HepG2 (cell line): ENCODE measurements at regions not wholly inside any gene's neighbourhood (a gene's known extent, or its start where the extent isn't known, plus 50 kb on each side); places are given as distances from the start of the nearest gene placed in this dataset.

Experiments
- ATAC-seq: fragments of 200-7000 bp; cut with Tn5 transposase; 3 replicates; pipeline ENCODE4 v1.9.1; 2020; ENCODE audit warnings: mild to moderate bottlenecking, moderate library complexity
- BruUV-seq: library from RNA; stranded (reverse); fragments of 400-500 nt; replicated peaks from 2 replicates; lab custom pipeline; 2021; lab: Mats Ljungman, UMichigan
- CTCF ChIA-PET: fragments of 300-600 bp; formaldehyde crosslinking; extraction: SDS; loops from one replicate; lab custom pipeline; 2021; ENCODE audit warnings: low total read pairs, inconsistent platforms, low intra/inter-chr PET ratio; lab: Yijun Ruan, JAX
- POLR2A ChIA-PET: fragments of 350-600 bp; sonication (Branson Sonifier 250); formaldehyde crosslinking; loops from one replicate; lab custom pipeline; 2020; ENCODE audit warnings: antibody characterized with exemption, inconsistent platforms; lab: Yijun Ruan, JAX
- DNase-seq: peaks from one replicate; pipeline ENCODE4 v3.0.0-alpha.2; 2015; ENCODE audit warnings: low spot score
- FAIRE-seq: peaks from 3 replicates; lab custom pipeline; 2011; peaks lifted over from hg19 to GRCh38; lab: Jason Lieb, UNC
- H2AFZ ChIP-seq: one replicate; pipeline ENCODE4 v1.6.1; 2011; ENCODE audit warnings: low read length, inconsistent platforms
- H3K27ac ChIP-seq: fragments of 300-600 bp; 3 replicates; pipeline ENCODE4 v1.8.0; 2011; ENCODE audit warnings: mixed run types, mild to moderate bottlenecking, mixed read lengths, low read length, inconsistent platforms; ENCODE audit not compliant: insufficient read depth; ENCODE audit errors: extremely low read length
- H3K27me3 ChIP-seq, 2 experiments: fragments of 200-600 bp in 1 of 2; 2 replicates in 1 of 2; 3 replicates in 1 of 2; pipeline versions ENCODE4 v1.6.0 to v1.8.0; 2011; ENCODE audit warnings: low read length in 2 of 2, mild to moderate bottlenecking in 2 of 2, moderate library complexity in 2 of 2, inconsistent platforms in 1 of 2; ENCODE audit not compliant: insufficient read depth in 2 of 2, control insufficient read depth in 1 of 2
- H3K36me3 ChIP-seq, 2 experiments: fragments of 200-600 bp in 1 of 2; replicated peaks in 1 of 2; 2 replicates in 1 of 2; 3 replicates in 1 of 2; pipeline versions ENCODE4 v1.5.1 to v1.8.0; 2011; ENCODE audit warnings: low read length in 2 of 2, inconsistent platforms in 1 of 2; ENCODE audit not compliant: insufficient read depth in 2 of 2, control insufficient read depth in 1 of 2
- H3K4me1 ChIP-seq: 2 replicates; pipeline ENCODE4 v1.5.1; 2012; ENCODE audit warnings: low read length, inconsistent platforms; ENCODE audit not compliant: insufficient read depth
- H3K4me2 ChIP-seq: 2 replicates; pipeline ENCODE4 v1.6.0; 2011; ENCODE audit warnings: low read depth, low read length, inconsistent platforms
- H3K4me3 ChIP-seq, 3 experiments: fragments of 200-600 bp in 1 of 3; sonication (generic), shearing (Covaris generic) in 1 of 3; replicated peaks in 1 of 3; 2 replicates each; pipeline ENCODE4 v1.5.1; 2011 to 2016; ENCODE audit warnings: low read length in 3 of 3, inconsistent platforms in 2 of 3, low read depth in 2 of 3, mild to moderate bottlenecking in 2 of 3, control low read depth in 1 of 3, mixed read lengths in 1 of 3; ENCODE audit not compliant: insufficient read depth in 1 of 3
- H3K79me2 ChIP-seq: one replicate; pipeline ENCODE4 v1.6.1; 2011; ENCODE audit warnings: low read length, inconsistent platforms; ENCODE audit not compliant: insufficient read depth
- H3K9ac ChIP-seq: 2 replicates; pipeline ENCODE4 v1.6.0; 2011; ENCODE audit warnings: mild to moderate bottlenecking, low read depth, low read length, inconsistent platforms; ENCODE audit not compliant: insufficient read depth
- H3K9me3 ChIP-seq: 2 replicates; pipeline ENCODE4 v1.5.1; 2012; ENCODE audit warnings: mild to moderate bottlenecking, low read length
- H4K20me1 ChIP-seq: 2 replicates; pipeline ENCODE4 v1.6.0; 2011; ENCODE audit warnings: inconsistent platforms, mild to moderate bottlenecking, low read length, moderate library complexity; ENCODE audit not compliant: insufficient read depth
- ASH2L ChIP-seq: fragments of 300-600, 200-600 bp; sonication (generic); IDR thresholded peaks from 2 replicates; pipeline ENCODE4 v1.7.0; 2017; ENCODE audit warnings: low read depth, mild to moderate bottlenecking, moderate library complexity, mixed read lengths, low read length; ENCODE audit not compliant: insufficient read length
- ATRX ChIP-seq: sonication (generic); formaldehyde crosslinking; IDR thresholded peaks from 2 replicates; pipeline ENCODE4 v1.4.0; 2020; ENCODE audit warnings: missing genetic modification reagents, borderline replicate concordance
- FOSL1 ChIP-seq: sonication (generic); formaldehyde crosslinking; IDR thresholded peaks from 2 replicates; pipeline ENCODE4 v1.9.0; 2021; ENCODE audit warnings: missing genetic modification reagents, borderline replicate concordance
- FOSL2 ChIP-seq: sonication (generic); formaldehyde crosslinking; IDR thresholded peaks from 2 replicates; pipeline ENCODE4 v1.4.0; 2020; ENCODE audit warnings: missing genetic modification reagents
- POLR2A ChIP-seq, 2 experiments: IDR thresholded peaks; 2 replicates each; pipeline ENCODE4 v1.6.1; 2011; ENCODE audit warnings: low read depth in 2 of 2, low read length in 2 of 2, mild to moderate bottlenecking in 1 of 2, moderate library complexity in 1 of 2; ENCODE audit not compliant: insufficient read depth in 1 of 2
- SNAPC2 ChIP-seq: sonication (generic); formaldehyde crosslinking; IDR thresholded peaks from 2 replicates; pipeline ENCODE4 v1.8.1; 2022; ENCODE audit warnings: mild to moderate bottlenecking, missing genetic modification reagents
- TOE1 ChIP-seq: sonication (generic); formaldehyde crosslinking; IDR thresholded peaks from 2 replicates; pipeline ENCODE4 v1.4.0; 2020; ENCODE audit warnings: mild to moderate bottlenecking, missing genetic modification reagents
- ZNF446 ChIP-seq: sonication (generic); formaldehyde crosslinking; IDR thresholded peaks from 2 replicates; pipeline ENCODE4 v1.5.0; 2020; ENCODE audit warnings: mild to moderate bottlenecking, missing genetic modification reagents
- ZSCAN9 ChIP-seq: IDR thresholded peaks from 2 replicates; pipeline ENCODE4 v1.6.1; 2016; ENCODE audit warnings: borderline replicate concordance
- WGBS: methylation state at CpG from one replicate; pipeline ENCODE4 v1.1.6; 2017; ENCODE audit warnings: low lambda C conversion rate; 5-methylcytosine and 5-hydroxymethylcytosine counted together
- in situ Hi-C: cut with HindIII; loops from 2 replicates; pipeline ENCODE4 v1.10.0; 2017; ENCODE audit warnings: low pct_unique_long_range_greater_than_20kb; ENCODE audit not compliant: extremely low pct_ligation_motif_present
- intact Hi-C: fragments of 100-400 bp; cut with micrococcal nuclease; formaldehyde crosslinking; loops from one replicate; pipeline ENCODE4 v1.10.0; 2022; ENCODE audit not compliant: unreplicated experiment
- TF ChIP-seq, protein P1 (sequence below): sonication (generic); formaldehyde crosslinking; IDR thresholded peaks from 2 replicates; pipeline ENCODE4 v1.8.0; 2022; ENCODE audit warnings: missing genetic modification reagents, mild to moderate bottlenecking, moderate library complexity, borderline replicate concordance
- TF ChIP-seq, protein P2 (sequence below): sonication (generic); formaldehyde crosslinking; IDR thresholded peaks from 2 replicates; pipeline ENCODE4 v1.4.0; 2020; ENCODE audit warnings: missing genetic modification reagents, low read depth, mild to moderate bottlenecking, borderline replicate concordance
- TF ChIP-seq, protein P3 (sequence below), 2 experiments: IDR thresholded peaks; 2 replicates each; pipeline ENCODE4 v1.6.1; 2011 to 2012; ENCODE audit warnings: low read length in 2 of 2, borderline replicate concordance in 1 of 2, low read depth in 1 of 2, mild to moderate bottlenecking in 1 of 2, moderate library complexity in 1 of 2
- TF ChIP-seq, protein P4 (sequence below): sonication (generic); formaldehyde crosslinking; conservative IDR thresholded peaks from 2 replicates; pipeline ENCODE4 v1.5.0; 2020; ENCODE audit warnings: missing genetic modification reagents

DNA sequence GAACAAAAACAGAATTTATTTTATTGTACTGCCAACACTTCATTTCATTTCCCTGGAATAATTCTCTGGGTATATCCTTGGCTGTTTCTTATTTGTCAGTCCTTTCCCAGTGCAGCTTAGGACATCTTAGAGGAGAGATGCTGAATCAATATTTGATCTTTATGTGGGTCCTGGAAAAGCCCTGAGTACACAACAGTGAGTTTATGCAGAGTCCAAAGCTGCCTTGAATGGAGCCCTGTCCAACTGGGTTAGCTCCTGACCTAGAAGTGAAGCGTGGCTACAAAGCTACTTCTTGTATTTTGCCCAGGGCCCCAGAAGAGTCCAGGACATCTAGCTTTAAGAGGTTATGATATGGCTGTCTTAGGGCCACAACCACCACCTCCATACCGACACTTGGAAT, 378.0 kb upstream of the FAT3 start:
- CTCF ChIA-PET = no interaction called here
- no peaks in the 10 kb centered on the region for H3K4me1 ChIP-seq
- intact Hi-C loops (no loop called here), in situ Hi-C loops (no loop called here)
- H3K9me3 ChIP-seq = peaks cover 29% of the 10 kb centered on the region
- no peak overlapping the region for H3K27ac ChIP-seq
- no peak overlapping the region for H2AFZ ChIP-seq
- no peaks in the 10 kb centered on the region for H3K36me3 ChIP-seq
- no peaks in the 10 kb centered on the region for H4K20me1 ChIP-seq
- TF ChIP-seq FOSL2 (no peak), ZNF446 (CRISPR knock-in tag) (no peak), ATRX (no peak), SNAPC2 (CRISPR knock-in tag) (no peak), FOSL1 (CRISPR knock-in tag) (no peak), ASH2L (no peak), TOE1 (no peak), POLR2A (IDR thresholded peaks at IDR 0.05; ENCODE audit: insufficient read depth in 1 of 2, low read depth in 2 of 2, low read length in 2 of 2) (no peak), ZSCAN9 (no peak)
- TF ChIP-seq, protein P1, sequence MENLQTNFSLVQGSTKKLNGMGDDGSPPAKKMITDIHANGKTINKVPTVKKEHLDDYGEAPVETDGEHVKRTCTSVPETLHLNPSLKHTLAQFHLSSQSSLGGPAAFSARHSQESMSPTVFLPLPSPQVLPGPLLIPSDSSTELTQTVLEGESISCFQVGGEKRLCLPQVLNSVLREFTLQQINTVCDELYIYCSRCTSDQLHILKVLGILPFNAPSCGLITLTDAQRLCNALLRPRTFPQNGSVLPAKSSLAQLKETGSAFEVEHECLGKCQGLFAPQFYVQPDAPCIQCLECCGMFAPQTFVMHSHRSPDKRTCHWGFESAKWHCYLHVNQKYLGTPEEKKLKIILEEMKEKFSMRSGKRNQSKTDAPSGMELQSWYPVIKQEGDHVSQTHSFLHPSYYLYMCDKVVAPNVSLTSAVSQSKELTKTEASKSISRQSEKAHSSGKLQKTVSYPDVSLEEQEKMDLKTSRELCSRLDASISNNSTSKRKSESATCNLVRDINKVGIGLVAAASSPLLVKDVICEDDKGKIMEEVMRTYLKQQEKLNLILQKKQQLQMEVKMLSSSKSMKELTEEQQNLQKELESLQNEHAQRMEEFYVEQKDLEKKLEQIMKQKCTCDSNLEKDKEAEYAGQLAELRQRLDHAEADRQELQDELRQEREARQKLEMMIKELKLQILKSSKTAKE (CRISPR knock-in tag) = no peak
- TF ChIP-seq, protein P2, sequence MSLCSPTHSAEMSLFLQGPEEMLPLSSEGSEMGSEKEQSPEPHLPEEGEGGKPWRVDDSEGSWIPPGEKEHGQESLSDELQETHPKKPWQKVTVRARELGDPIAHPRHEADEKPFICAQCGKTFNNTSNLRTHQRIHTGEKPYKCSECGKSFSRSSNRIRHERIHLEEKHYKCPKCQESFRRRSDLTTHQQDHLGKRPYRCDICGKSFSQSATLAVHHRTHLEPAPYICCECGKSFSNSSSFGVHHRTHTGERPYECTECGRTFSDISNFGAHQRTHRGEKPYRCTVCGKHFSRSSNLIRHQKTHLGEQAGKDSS (CRISPR knock-in tag) = no peak
- TF ChIP-seq, protein P3, sequence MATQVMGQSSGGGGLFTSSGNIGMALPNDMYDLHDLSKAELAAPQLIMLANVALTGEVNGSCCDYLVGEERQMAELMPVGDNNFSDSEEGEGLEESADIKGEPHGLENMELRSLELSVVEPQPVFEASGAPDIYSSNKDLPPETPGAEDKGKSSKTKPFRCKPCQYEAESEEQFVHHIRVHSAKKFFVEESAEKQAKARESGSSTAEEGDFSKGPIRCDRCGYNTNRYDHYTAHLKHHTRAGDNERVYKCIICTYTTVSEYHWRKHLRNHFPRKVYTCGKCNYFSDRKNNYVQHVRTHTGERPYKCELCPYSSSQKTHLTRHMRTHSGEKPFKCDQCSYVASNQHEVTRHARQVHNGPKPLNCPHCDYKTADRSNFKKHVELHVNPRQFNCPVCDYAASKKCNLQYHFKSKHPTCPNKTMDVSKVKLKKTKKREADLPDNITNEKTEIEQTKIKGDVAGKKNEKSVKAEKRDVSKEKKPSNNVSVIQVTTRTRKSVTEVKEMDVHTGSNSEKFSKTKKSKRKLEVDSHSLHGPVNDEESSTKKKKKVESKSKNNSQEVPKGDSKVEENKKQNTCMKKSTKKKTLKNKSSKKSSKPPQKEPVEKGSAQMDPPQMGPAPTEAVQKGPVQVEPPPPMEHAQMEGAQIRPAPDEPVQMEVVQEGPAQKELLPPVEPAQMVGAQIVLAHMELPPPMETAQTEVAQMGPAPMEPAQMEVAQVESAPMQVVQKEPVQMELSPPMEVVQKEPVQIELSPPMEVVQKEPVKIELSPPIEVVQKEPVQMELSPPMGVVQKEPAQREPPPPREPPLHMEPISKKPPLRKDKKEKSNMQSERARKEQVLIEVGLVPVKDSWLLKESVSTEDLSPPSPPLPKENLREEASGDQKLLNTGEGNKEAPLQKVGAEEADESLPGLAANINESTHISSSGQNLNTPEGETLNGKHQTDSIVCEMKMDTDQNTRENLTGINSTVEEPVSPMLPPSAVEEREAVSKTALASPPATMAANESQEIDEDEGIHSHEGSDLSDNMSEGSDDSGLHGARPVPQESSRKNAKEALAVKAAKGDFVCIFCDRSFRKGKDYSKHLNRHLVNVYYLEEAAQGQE (IDR thresholded peaks at IDR 0.05; ENCODE audit: borderline replicate concordance in 1 of 2, low read depth in 1 of 2, low read length in 2 of 2) = no peak
- TF ChIP-seq, protein P4, sequence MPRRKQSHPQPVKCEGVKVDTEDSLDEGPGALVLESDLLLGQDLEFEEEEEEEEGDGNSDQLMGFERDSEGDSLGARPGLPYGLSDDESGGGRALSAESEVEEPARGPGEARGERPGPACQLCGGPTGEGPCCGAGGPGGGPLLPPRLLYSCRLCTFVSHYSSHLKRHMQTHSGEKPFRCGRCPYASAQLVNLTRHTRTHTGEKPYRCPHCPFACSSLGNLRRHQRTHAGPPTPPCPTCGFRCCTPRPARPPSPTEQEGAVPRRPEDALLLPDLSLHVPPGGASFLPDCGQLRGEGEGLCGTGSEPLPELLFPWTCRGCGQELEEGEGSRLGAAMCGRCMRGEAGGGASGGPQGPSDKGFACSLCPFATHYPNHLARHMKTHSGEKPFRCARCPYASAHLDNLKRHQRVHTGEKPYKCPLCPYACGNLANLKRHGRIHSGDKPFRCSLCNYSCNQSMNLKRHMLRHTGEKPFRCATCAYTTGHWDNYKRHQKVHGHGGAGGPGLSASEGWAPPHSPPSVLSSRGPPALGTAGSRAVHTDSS (CRISPR knock-in tag) = no peak
- H3K4me2 ChIP-seq = no peak overlapping the region
- DNase-seq = no peak
- no TSS peak for BruUV-seq
- POLR2A ChIA-PET = no interaction called here
- 10% methylated on average over 2 of the region's 2 CpGs for WGBS
- H3K27me3 ChIP-seq = no peaks in the 10 kb centered on the region
- no peaks in the 10 kb centered on the region for H3K79me2 ChIP-seq
- H3K4me3 ChIP-seq = no peak overlapping the region
- H3K9ac ChIP-seq = no peak overlapping the region
- no peak for FAIRE-seq
- no peak for ATAC-seq
